Subcutaneous abdominal adipose tissue (tissue), 5 donors: ENCODE measurements at regions not wholly inside any gene's neighbourhood (a gene's known extent, or its start where the extent isn't known, plus 50 kb on each side); places are given as distances from the start of the nearest gene placed in this dataset.

Source experiments
- H3K27ac ChIP-seq: one replicate; pipeline ENCODE4 v1.7.0; 2013; ENCODE audit warnings: low read depth, mild to moderate bottlenecking, inconsistent platforms, low read length, moderate library complexity
- H3K27me3 ChIP-seq, 5 donors: one replicate each; pipeline ENCODE4 v1.7.0; 2013; ENCODE audit warnings: low read length in 5 of 5, inconsistent platforms in 1 of 5; ENCODE audit not compliant: control insufficient read depth in 5 of 5, insufficient read depth in 4 of 5
- H3K36me3 ChIP-seq, 5 donors: one replicate each; pipeline ENCODE4 v1.7.0; 2013; ENCODE audit warnings: low read length in 5 of 5; ENCODE audit not compliant: control insufficient read depth in 5 of 5, insufficient read depth in 5 of 5
- H3K4me1 ChIP-seq, 5 donors: one replicate each; pipeline ENCODE4 v1.7.0; 2013; ENCODE audit warnings: low read length in 5 of 5, mild to moderate bottlenecking in 3 of 5, moderate library complexity in 1 of 5; ENCODE audit not compliant: control insufficient read depth in 5 of 5, insufficient read depth in 5 of 5
- H3K4me3 ChIP-seq, 5 donors: one replicate each; pipeline ENCODE4 v1.7.0; 2013; ENCODE audit warnings: low read length in 5 of 5, low read depth in 1 of 5
- H3K9ac ChIP-seq, 5 donors: one replicate each; pipeline ENCODE4 v1.7.0; 2013; ENCODE audit warnings: low read length in 5 of 5, mild to moderate bottlenecking in 4 of 5, moderate library complexity in 3 of 5
- H3K9me3 ChIP-seq, 5 donors: one replicate each; pipeline ENCODE4 v1.7.0; 2013; ENCODE audit warnings: low read length in 5 of 5; ENCODE audit not compliant: control insufficient read depth in 5 of 5
- donor health status: healthy.
- donor health status: healthy.
- donor health status: healthy.
- donor health status: healthy.
- donor health status: healthy.

GRCh38 chr4:125546272-125546671, 231.5 kb downstream of the FAT4 start:
- Histone ChIP-seq H3K9me3 (peaks cover 0 to 6% (median 3%) of the 10 kb centered on the region in 5 donors), H3K4me1 (no peaks in the 10 kb centered on the region), H3K9ac (no peak overlapping the region), H3K36me3 (no peaks in the 10 kb centered on the region), H3K4me3 (no peak overlapping the region), H3K27ac (no peak overlapping the region), H3K27me3 (no peaks in the 10 kb centered on the region)

GRCh38 chr4:125547836-125548235, 233.1 kb downstream of the FAT4 start:
- no peaks in the 10 kb centered on the region for H3K4me1 ChIP-seq
- no peaks in the 10 kb centered on the region for H3K27me3 ChIP-seq
- H3K9ac ChIP-seq: no peak overlapping the region
- H3K4me3 ChIP-seq: no peak overlapping the region
- H3K27ac ChIP-seq: no peak overlapping the region
- peaks cover 0 to 6% (median 3%) of the 10 kb centered on the region in 5 donors for H3K9me3 ChIP-seq
- H3K36me3 ChIP-seq: no peaks in the 10 kb centered on the region

DNA sequence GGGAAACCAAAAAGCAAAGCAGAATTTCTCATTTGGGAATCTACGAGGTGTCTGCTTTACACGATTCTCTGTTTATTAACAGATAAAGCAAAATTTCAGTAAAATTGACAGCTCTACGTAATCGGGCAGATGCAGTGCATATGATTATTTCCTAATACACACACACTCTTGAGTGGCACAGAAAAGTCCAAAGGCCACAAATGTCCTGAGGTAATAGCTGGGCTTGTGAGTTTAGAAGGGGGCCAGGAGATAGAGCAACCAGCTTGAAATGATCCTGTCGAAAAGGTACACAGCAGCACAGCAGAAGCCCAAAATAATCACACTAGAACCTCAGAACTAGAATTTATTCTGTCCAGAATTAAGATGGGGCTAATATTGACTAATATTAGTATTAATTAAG, 236.0 kb downstream of the FAT4 start:
- Histone ChIP-seq H3K27ac (no peak overlapping the region), H3K9ac (no peak overlapping the region), H3K9me3 (peaks cover 0 to 6% (median 3%) of the 10 kb centered on the region in 5 donors), H3K4me3 (no peak overlapping the region), H3K4me1 (no peaks in the 10 kb centered on the region), H3K27me3 (no peaks in the 10 kb centered on the region), H3K36me3 (no peaks in the 10 kb centered on the region)

DNA sequence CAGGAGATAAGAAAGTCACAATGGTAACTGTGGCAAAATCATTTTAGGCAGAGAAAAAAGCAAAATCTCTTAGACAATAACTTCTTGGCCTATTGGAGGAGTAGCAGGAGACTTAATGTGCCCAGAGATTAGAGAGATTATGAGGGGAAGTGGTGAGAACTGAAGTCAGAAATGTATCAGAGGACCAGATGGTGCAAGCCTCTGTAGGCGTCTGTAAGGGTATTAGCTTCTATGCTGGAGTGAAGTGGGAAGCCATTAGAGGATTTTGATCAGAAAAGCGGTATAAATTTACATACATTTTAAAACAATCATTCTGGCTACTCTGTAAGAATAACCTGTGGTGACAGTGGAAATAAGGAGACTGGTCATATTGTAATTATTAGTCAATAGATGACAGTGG, 236.7 kb downstream of the FAT4 start:
- H3K27ac ChIP-seq: no peak overlapping the region
- H3K9me3 ChIP-seq: peaks cover 0 to 4% (median under 1%) of the 10 kb centered on the region in 5 donors
- no peak overlapping the region for H3K9ac ChIP-seq
- no peak overlapping the region for H3K4me3 ChIP-seq
- H3K4me1 ChIP-seq: no peaks in the 10 kb centered on the region
- H3K36me3 ChIP-seq: no peaks in the 10 kb centered on the region
- H3K27me3 ChIP-seq: no peaks in the 10 kb centered on the region

DNA sequence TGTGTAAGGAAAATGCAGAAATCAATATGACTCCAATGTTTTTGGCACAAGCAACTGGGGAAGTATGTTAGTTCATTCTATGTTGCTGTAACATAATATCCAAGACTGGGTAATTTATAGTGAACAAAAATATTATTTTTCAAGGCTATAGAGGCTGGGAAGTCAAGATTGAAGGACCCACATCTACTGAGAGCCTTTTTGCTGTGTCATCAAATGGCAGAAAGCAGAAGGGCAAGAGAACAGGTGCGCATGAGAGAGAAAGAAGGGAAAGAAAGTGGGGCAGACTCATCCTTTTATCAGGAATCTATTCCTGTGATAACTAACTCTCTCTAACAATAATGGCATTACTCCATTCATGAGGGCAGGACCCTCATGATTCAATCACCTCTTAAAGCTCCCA, 237.2 kb downstream of the FAT4 start:
- Histone ChIP-seq H3K9ac (no peak overlapping the region), H3K9me3 (peaks cover 0 to 4% (median 0%) of the 10 kb centered on the region in 5 donors), H3K27ac (no peak overlapping the region), H3K36me3 (no peaks in the 10 kb centered on the region), H3K27me3 (no peaks in the 10 kb centered on the region), H3K4me1 (no peaks in the 10 kb centered on the region), H3K4me3 (no peak overlapping the region)

GRCh38 chr4:125572601-125573000, 257.8 kb downstream of the FAT4 start:
- Histone ChIP-seq H3K27ac (no peak overlapping the region), H3K9ac (no peak overlapping the region), H3K4me1 (no peaks in the 10 kb centered on the region), H3K4me3 (no peak overlapping the region), H3K36me3 (no peaks in the 10 kb centered on the region), H3K9me3 (no peaks in the 10 kb centered on the region), H3K27me3 (no peaks in the 10 kb centered on the region)

GRCh38 chr4:125573368-125573767, 258.6 kb downstream of the FAT4 start:
- Histone ChIP-seq H3K4me1 (no peaks in the 10 kb centered on the region), H3K9me3 (no peaks in the 10 kb centered on the region), H3K4me3 (no peak overlapping the region), H3K27ac (no peak overlapping the region), H3K36me3 (no peaks in the 10 kb centered on the region), H3K27me3 (no peaks in the 10 kb centered on the region), H3K9ac (no peak overlapping the region)

DNA sequence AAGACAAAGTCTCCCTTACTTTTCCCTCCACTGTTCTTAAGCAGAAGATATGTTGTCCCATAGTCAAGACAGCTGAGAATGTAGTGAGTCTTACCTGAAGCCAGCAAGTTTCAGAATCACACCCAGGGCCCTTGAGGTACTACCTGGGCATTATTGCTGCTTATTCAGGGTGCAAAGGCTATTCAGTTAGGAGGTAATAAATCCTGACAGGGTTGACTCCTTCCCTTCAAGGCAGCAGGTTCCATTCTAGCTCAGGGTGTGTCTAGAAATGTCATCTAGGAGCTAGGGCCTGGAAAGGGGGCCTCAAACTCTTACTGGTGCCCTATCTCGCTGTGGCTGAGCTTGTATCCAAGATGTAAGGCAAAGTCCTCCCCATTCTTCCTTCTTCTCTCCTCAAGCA, 259.0 kb downstream of the FAT4 start:
- H3K4me3 ChIP-seq: no peak overlapping the region
- H3K36me3 ChIP-seq: no peaks in the 10 kb centered on the region
- no peaks in the 10 kb centered on the region for H3K27me3 ChIP-seq
- H3K9me3 ChIP-seq: no peaks in the 10 kb centered on the region
- no peak overlapping the region for H3K27ac ChIP-seq
- no peak overlapping the region for H3K9ac ChIP-seq
- no peaks in the 10 kb centered on the region for H3K4me1 ChIP-seq

- no peak overlapping the region for H3K4me3 ChIP-seq
Observed at GRCh38 chr4:125582302-125582701, 267.5 kb downstream of the FAT4 start.

DNA sequence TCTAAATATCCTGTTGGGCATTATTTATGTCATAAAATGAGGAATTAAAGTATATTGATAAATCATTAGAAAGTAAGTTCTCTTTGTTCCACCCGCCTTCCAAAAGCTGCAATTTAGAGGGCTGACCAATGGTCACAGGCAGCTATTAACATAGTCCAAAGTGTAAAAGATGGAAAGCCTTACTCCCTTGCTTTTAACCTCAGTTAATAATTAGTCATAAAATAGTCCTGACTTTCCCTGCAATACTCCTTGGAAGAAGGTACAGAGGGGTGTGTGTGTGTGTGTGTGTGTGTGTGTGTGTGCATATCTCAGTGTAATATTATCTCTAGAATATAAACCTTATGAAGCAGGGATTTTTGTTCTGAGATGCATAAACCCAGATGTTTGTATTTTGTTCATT, 275.4 kb downstream of the FAT4 start:
- Histone ChIP-seq H3K27me3 (no peaks in the 10 kb centered on the region), H3K4me1 (no peaks in the 10 kb centered on the region), H3K9me3 (no peaks in the 10 kb centered on the region), H3K9ac (no peak overlapping the region), H3K4me3 (no peak overlapping the region), H3K36me3 (no peaks in the 10 kb centered on the region), H3K27ac (no peak overlapping the region)

More at GRCh38 chr4:125582302-125582701, 267.5 kb downstream of the FAT4 start:
- Histone ChIP-seq H3K27ac (no peak overlapping the region), H3K4me1 (no peaks in the 10 kb centered on the region), H3K36me3 (no peaks in the 10 kb centered on the region), H3K9me3 (no peaks in the 10 kb centered on the region), H3K9ac (no peak overlapping the region), H3K27me3 (no peaks in the 10 kb centered on the region)

- Histone ChIP-seq H3K4me3 (no peak overlapping the region), H3K9ac (no peak overlapping the region), H3K9me3 (no peaks in the 10 kb centered on the region)
Observed at GRCh38 chr4:125591290-125591689, 276.5 kb downstream of the FAT4 start.

More at GRCh38 chr4:125591290-125591689, 276.5 kb downstream of the FAT4 start:
- H3K4me1 ChIP-seq: no peaks in the 10 kb centered on the region
- no peaks in the 10 kb centered on the region for H3K36me3 ChIP-seq
- no peak overlapping the region for H3K27ac ChIP-seq
- no peaks in the 10 kb centered on the region for H3K27me3 ChIP-seq
